H1 (cell line): ENCODE measurements at regions not wholly inside any gene's neighbourhood (a gene's known extent, or its start where the extent isn't known, plus 50 kb on each side); places are given as distances from the start of the nearest gene placed in this dataset.

Experiments used
- CTCF ChIA-PET: fragments of 300-600 bp; sonication (Branson Sonifier 250); formaldehyde crosslinking; loops from one replicate; lab custom pipeline; 2021; ENCODE audit not compliant: partially characterized antibody; lab: Charles Lee
- POLR2A ChIA-PET: fragments of 300-600 bp; sonication (Branson Sonifier 250); formaldehyde crosslinking; loops from one replicate; lab custom pipeline; 2021; ENCODE audit warnings: inconsistent platforms; ENCODE audit not compliant: partially characterized antibody; lab: Charles Lee
- DNase-seq, 2 experiments: peaks; one replicate each; pipeline versions ENCODE4 v3.0.0 to v3.0.0-alpha.2; 2010 to 2022; ENCODE audit warnings: low spot score in 2 of 2, low read depth in 1 of 2, mixed read lengths in 1 of 2
- FAIRE-seq: peaks from 2 replicates; lab custom pipeline; 2011; peaks lifted over from hg19 to GRCh38; lab: Jason Lieb, UNC
- H2AFZ ChIP-seq: 2 replicates; pipeline ENCODE4 v1.8.1; 2012; ENCODE audit warnings: low read length, inconsistent platforms
- H2AK5ac ChIP-seq: 2 replicates; pipeline ENCODE4 v1.6.1; 2013; ENCODE audit warnings: low read depth, low read length
- H2BK120ac ChIP-seq: replicated peaks from 2 replicates; pipeline ENCODE3; 2013; ENCODE audit warnings: low read depth, low read length, inconsistent platforms
- H2BK12ac ChIP-seq: 2 replicates; pipeline ENCODE4 v1.6.1; 2013; ENCODE audit warnings: low read depth, low read length
- H2BK15ac ChIP-seq: 2 replicates; pipeline ENCODE4 v1.6.1; 2013; ENCODE audit warnings: low read length
- H2BK20ac ChIP-seq: 2 replicates; pipeline ENCODE4 v1.6.1; 2013; ENCODE audit warnings: low read length
- H2BK5ac ChIP-seq: 2 replicates; pipeline ENCODE4 v1.6.1; 2013; ENCODE audit warnings: low read depth, low read length
- H3K14ac ChIP-seq: 2 replicates; pipeline ENCODE4 v1.6.1; 2013; ENCODE audit warnings: inconsistent platforms; ENCODE audit not compliant: insufficient read length
- H3K18ac ChIP-seq: 2 replicates; pipeline ENCODE4 v1.6.1; 2013; ENCODE audit warnings: low read length; ENCODE audit errors: extremely low read depth
- H3K23ac ChIP-seq: 2 replicates; pipeline ENCODE4 v1.6.1; 2013; ENCODE audit warnings: inconsistent platforms; ENCODE audit not compliant: insufficient read length
- H3K23me2 ChIP-seq: 2 replicates; pipeline ENCODE4 v1.6.1; 2013; ENCODE audit warnings: low read depth, low read length
- H3K27ac ChIP-seq: 2 replicates; pipeline ENCODE4 v1.6.1; 2011; ENCODE audit warnings: low read depth, low read length, inconsistent platforms
- H3K27me3 ChIP-seq, 4 experiments: replicated peaks in 1 of 4; 1 replicate in 1 of 4; 2 replicates in 3 of 4; pipeline versions ENCODE4 v1.6.1 to v1.8.1; 2011 to 2013; ENCODE audit warnings: low read length in 3 of 4, mild to moderate bottlenecking in 3 of 4, inconsistent platforms in 2 of 4, mixed read lengths in 2 of 4, moderate library complexity in 1 of 4; ENCODE audit not compliant: control insufficient read depth in 3 of 4, insufficient read depth in 3 of 4; ENCODE audit errors: extremely low read depth in 1 of 4
- H3K36me3 ChIP-seq, 4 experiments: 2 replicates each; pipeline versions ENCODE4 v1.6.1 to v1.8.1; 2011 to 2013; ENCODE audit warnings: mild to moderate bottlenecking in 4 of 4, low read length in 3 of 4, moderate library complexity in 2 of 4, control low read depth in 1 of 4, inconsistent platforms in 1 of 4; ENCODE audit not compliant: insufficient read depth in 4 of 4, control insufficient read depth in 2 of 4
- H3K4ac ChIP-seq: replicated peaks from 2 replicates; pipeline ENCODE3; 2013; ENCODE audit warnings: low read length, low read depth, mixed read lengths, inconsistent platforms; ENCODE audit not compliant: insufficient read length
- H3K4me1 ChIP-seq, 4 experiments: replicated peaks in 1 of 4; 1 replicate in 1 of 4; 2 replicates in 3 of 4; pipeline versions ENCODE4 v1.6.1 to v1.8.1; 2011 to 2013; ENCODE audit warnings: low read length in 3 of 4, inconsistent platforms in 2 of 4, mixed read lengths in 1 of 4; ENCODE audit not compliant: insufficient read depth in 4 of 4, control insufficient read depth in 3 of 4
- H3K4me2 ChIP-seq, 2 experiments: 2 replicates each; pipeline versions ENCODE4 v1.6.1 to v1.8.1; 2011 to 2013; ENCODE audit warnings: low read depth in 2 of 2, low read length in 2 of 2, control low read depth in 1 of 2, inconsistent platforms in 1 of 2, mild to moderate bottlenecking in 1 of 2; ENCODE audit not compliant: insufficient read depth in 1 of 2
- H3K4me3 ChIP-seq, 4 experiments: fragments of 200-600, 300-600 bp in 1 of 4; sonication (generic), shearing (Covaris generic), sonication (Bioruptor Twin) in 1 of 4; 2 replicates each; pipeline versions ENCODE4 v1.5.1 to v1.8.1; 2011 to 2016; ENCODE audit warnings: low read length in 4 of 4, low read depth in 3 of 4, control low read depth in 2 of 4, inconsistent platforms in 2 of 4, mild to moderate bottlenecking in 2 of 4, mixed read lengths in 1 of 4, moderate library complexity in 1 of 4; ENCODE audit not compliant: insufficient read depth in 2 of 4; ENCODE audit errors: extremely low read depth in 1 of 4
- H3K56ac ChIP-seq: replicated peaks from 2 replicates; pipeline ENCODE3; 2013; ENCODE audit warnings: low read depth, mild to moderate bottlenecking, mixed read lengths, low read length, inconsistent platforms; ENCODE audit not compliant: insufficient read length
- H3K79me1 ChIP-seq: 2 replicates; pipeline ENCODE4 v1.6.1; 2013; ENCODE audit warnings: low read depth, low read length, control low read depth
- H3K79me2 ChIP-seq, 2 experiments: 2 replicates each; pipeline versions ENCODE4 v1.6.1 to v1.8.1; 2012 to 2013; ENCODE audit warnings: low read length in 2 of 2, mild to moderate bottlenecking in 2 of 2, inconsistent platforms in 1 of 2; ENCODE audit not compliant: insufficient read depth in 2 of 2, control insufficient read depth in 1 of 2
- H3K9ac ChIP-seq, 4 experiments: replicated peaks in 1 of 4; 1 replicate in 1 of 4; 2 replicates in 3 of 4; pipeline versions ENCODE4 v1.6.1 to v1.8.1; 2011 to 2013; ENCODE audit warnings: low read depth in 3 of 4, low read length in 3 of 4, control low read depth in 2 of 4, mild to moderate bottlenecking in 2 of 4, moderate library complexity in 2 of 4, inconsistent platforms in 1 of 4; ENCODE audit errors: extremely low read depth in 1 of 4
- H3K9me3 ChIP-seq, 2 experiments: 2 replicates each; pipeline versions ENCODE4 v1.6.1 to v1.8.1; 2012 to 2013; ENCODE audit warnings: mild to moderate bottlenecking in 2 of 2, moderate library complexity in 2 of 2, control low read depth in 1 of 2, inconsistent platforms in 1 of 2, low read depth in 1 of 2, low read length in 1 of 2, mixed read lengths in 1 of 2; ENCODE audit not compliant: insufficient read depth in 2 of 2
- H4K20me1 ChIP-seq, 2 experiments: replicated peaks in 1 of 2; 2 replicates each; pipeline versions ENCODE3 to v1.8.1; 2011 to 2013; ENCODE audit warnings: inconsistent platforms in 2 of 2, low read length in 2 of 2, mild to moderate bottlenecking in 1 of 2; ENCODE audit not compliant: insufficient read depth in 2 of 2, control insufficient read depth in 1 of 2
- H4K5ac ChIP-seq: 2 replicates; pipeline ENCODE4 v1.6.1; 2013; ENCODE audit warnings: low read length, low read depth, mixed read lengths, inconsistent platforms; ENCODE audit not compliant: insufficient read length
- H4K8ac ChIP-seq: 2 replicates; pipeline ENCODE4 v1.8.0; 2013; ENCODE audit warnings: mild to moderate bottlenecking, moderate library complexity, low read length, inconsistent platforms; ENCODE audit not compliant: insufficient read depth; ENCODE audit errors: extremely low read depth
- H4K91ac ChIP-seq: replicated peaks from 2 replicates; pipeline ENCODE3; 2013; ENCODE audit warnings: low read length, mixed read lengths, inconsistent platforms; ENCODE audit not compliant: insufficient read length
- ATF2 ChIP-seq: IDR thresholded peaks from 2 replicates; pipeline ENCODE4 v1.6.1; 2012; ENCODE audit warnings: low read length, inconsistent platforms
- HDAC6 ChIP-seq: IDR thresholded peaks from one replicate; pipeline ENCODE4 v1.7.1; 2012; ENCODE audit warnings: low read depth, mild to moderate bottlenecking, inconsistent platforms, low read length, moderate library complexity
- POU5F1 ChIP-seq: IDR thresholded peaks from 2 replicates; pipeline ENCODE4 v1.6.1; 2011; ENCODE audit warnings: low read depth, mild to moderate bottlenecking, low read length, moderate library complexity
- SP4 ChIP-seq: IDR thresholded peaks from 2 replicates; pipeline ENCODE4 v1.6.1; 2012; ENCODE audit warnings: low read length, inconsistent platforms
- TBP ChIP-seq: IDR thresholded peaks from 2 replicates; pipeline ENCODE4 v1.6.1; 2011; ENCODE audit warnings: low read depth, low read length, improper control_type of control experiment
- TCF12 ChIP-seq: IDR thresholded peaks from 2 replicates; pipeline ENCODE4 v1.6.1; 2011; ENCODE audit warnings: low read depth, mild to moderate bottlenecking, low read length
- WGBS, 2 experiments: shearing (Covaris generic) in 1 of 2; methylation state at CpG; one replicate each; pipeline versions ENCODE4 v1.1.6 to v1.1.7; 2013 to 2015; ENCODE audit warnings: low lambda C conversion rate in 2 of 2, mixed read lengths in 2 of 2, inconsistent platforms in 1 of 2, low coverage in 1 of 2, missing lambda C conversion rate in 1 of 2; ENCODE audit not compliant: insufficient replicate concordance in 2 of 2, insufficient coverage in 1 of 2, insufficient read length in 1 of 2; ENCODE audit errors: extremely low coverage in 1 of 2, missing lambda C conversion rate in 1 of 2; 5-methylcytosine and 5-hydroxymethylcytosine counted together

GRCh38 chr1:69163241-69163640, 404.5 kb upstream of the LRRC7 start:
- no peak overlapping the region for H2BK5ac ChIP-seq
- TF ChIP-seq HDAC6 (no peak), TBP (no peak), SP4 (no peak), ATF2 (no peak), POU5F1 (no peak), TCF12 (no peak)

More at GRCh38 chr1:69163241-69163640, 404.5 kb upstream of the LRRC7 start:
- Histone ChIP-seq H2BK15ac (no peak overlapping the region), H2AK5ac (no peak overlapping the region), H3K36me3 (no peaks in the 10 kb centered on the region), H3K4me1 (no peaks in the 10 kb centered on the region), H3K79me1 (no peaks in the 10 kb centered on the region), H4K5ac (no peak overlapping the region), H3K23me2 (no peaks in the 10 kb centered on the region), H4K8ac (no peak overlapping the region), H3K23ac (no peak overlapping the region), H2BK12ac (no peak overlapping the region), H3K14ac (no peak overlapping the region), H3K18ac (no peak overlapping the region), H3K27me3 (no peaks in the 10 kb centered on the region), H3K4me3 (no peak overlapping the region), H4K91ac (no peak overlapping the region), H3K9me3 (no peaks in the 10 kb centered on the region), H2BK120ac (no peak overlapping the region), H3K56ac (no peak overlapping the region), H3K4me2 (no peak overlapping the region), H4K20me1 (no peaks in the 10 kb centered on the region), H2BK20ac (no peak overlapping the region), H3K9ac (no peak overlapping the region), H3K4ac (no peak overlapping the region), H3K27ac (no peak overlapping the region), H2AFZ (no peak overlapping the region), H3K79me2 (no peaks in the 10 kb centered on the region)
- DNase-seq (no peak), FAIRE-seq (no peak)
- ChIA-PET CTCF (no interaction called here), POLR2A (no interaction called here)
- 100% methylated on average over 2 of the region's 2 CpGs; no CpG with 5 or more reads in 1 of the 2 experiments for WGBS, 2 experiments
